GM19395 (cell line): ENCODE measurements at regions not wholly inside any gene's neighbourhood (a gene's known extent, or its start where the extent isn't known, plus 50 kb on each side); places are given as distances from the start of the nearest gene placed in this dataset.

Experiments used
- ATAC-seq: cut with Tn5 transposase; IDR thresholded peaks from one replicate; pipeline ENCODE4 v1.9.1; 2021; ENCODE audit warnings: mild to moderate bottlenecking, moderate library complexity; ENCODE audit not compliant: unreplicated experiment

DNA sequence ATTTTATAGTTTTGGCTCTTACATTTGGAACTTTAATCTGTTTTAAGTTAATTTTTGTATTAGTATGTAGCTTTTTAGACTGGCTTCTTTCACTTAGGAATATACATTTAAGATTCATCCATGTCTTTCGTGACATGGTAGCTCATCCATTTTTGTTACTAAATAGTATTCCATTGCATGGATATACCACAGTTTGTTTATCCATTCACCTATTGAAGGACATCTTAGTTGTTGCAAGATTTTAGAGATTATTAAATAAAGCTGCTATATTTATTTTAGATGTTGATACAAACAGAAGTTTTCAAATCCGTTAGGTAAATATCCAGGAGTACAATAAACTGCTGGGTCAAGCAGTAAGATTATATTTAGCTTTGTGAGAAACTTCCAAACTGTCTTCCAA lies 58.0 kb upstream of the ZNF521 start:
- no peak for ATAC-seq

DNA sequence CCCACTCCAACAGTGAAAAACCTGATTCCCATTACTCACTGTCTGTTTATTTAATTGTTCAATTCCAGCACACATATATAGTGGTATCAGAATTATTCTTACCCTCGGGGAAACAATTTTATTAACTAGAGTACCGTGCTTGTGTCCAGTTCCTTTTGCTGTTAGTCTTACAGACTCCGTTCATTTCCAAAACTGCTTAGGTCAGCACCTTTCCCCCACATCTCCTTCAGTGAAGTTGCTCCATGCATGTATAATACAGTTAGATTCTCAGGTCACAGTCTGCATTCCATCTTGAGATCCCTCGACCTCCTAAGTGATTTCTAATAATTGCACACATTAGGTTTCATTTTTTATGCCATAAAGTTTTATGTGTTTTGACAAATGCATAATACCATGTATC lies 56.3 kb upstream of the ZNF521 start:
- ATAC-seq: no peak
